ENCODE measurements at regions not wholly inside any gene's neighbourhood (a gene's known extent, or its start where the extent isn't known, plus 50 kb on each side); places are given as distances from the start of the nearest gene placed in this dataset.
"Not testable (repeated sequence)": the region's sequence is repeated elsewhere in the genome, so short reads cannot be mapped to it uniquely, and the experiment has no call there.

DNA sequence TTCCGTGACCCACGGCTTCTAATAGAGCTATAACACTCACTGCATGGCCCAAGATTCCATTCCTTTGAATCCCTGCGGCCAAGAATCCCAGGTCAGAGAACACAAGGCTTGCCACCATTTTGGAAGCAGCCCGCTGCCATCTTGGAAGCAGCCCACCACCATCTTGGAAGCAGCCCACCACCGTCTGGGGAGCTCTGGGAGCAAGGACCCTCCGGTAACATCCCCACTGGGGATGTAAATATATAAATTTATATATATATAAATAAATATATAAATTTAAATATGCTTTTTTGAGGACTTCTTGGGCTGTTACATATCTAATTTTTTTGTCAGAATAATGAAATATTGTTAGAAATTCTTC lies 122.4 kb downstream of the FAM170A start:
- TF ChIP-seq CTCF (IDR thresholded peaks at IDR 0.05) = no peak
- TF ChIP-seq EP300 (IDR thresholded peaks at IDR 0.05) = no peak
- no peak for TF ChIP-seq POLR2A (IDR thresholded peaks at IDR 0.05)
- intact Hi-C loops (cut with DNase I) = no loop called here
- H3K4me1 ChIP-seq (ENCODE audit: insufficient read depth) = no peaks in the 10 kb centered on the region
- H3K9me3 ChIP-seq = no peaks in the 10 kb centered on the region
- no peak overlapping the region for H3K27ac ChIP-seq
- H3K27me3 ChIP-seq = no peaks in the 10 kb centered on the region
- DNase-seq = no peak
- 71 to 93% (median 76%) methylated on average over 6 of the region's 6 CpGs for WGBS, 3 donors
- no peaks in the 10 kb centered on the region for H3K36me3 ChIP-seq
- H3K4me3 ChIP-seq = no peak overlapping the region

DNA sequence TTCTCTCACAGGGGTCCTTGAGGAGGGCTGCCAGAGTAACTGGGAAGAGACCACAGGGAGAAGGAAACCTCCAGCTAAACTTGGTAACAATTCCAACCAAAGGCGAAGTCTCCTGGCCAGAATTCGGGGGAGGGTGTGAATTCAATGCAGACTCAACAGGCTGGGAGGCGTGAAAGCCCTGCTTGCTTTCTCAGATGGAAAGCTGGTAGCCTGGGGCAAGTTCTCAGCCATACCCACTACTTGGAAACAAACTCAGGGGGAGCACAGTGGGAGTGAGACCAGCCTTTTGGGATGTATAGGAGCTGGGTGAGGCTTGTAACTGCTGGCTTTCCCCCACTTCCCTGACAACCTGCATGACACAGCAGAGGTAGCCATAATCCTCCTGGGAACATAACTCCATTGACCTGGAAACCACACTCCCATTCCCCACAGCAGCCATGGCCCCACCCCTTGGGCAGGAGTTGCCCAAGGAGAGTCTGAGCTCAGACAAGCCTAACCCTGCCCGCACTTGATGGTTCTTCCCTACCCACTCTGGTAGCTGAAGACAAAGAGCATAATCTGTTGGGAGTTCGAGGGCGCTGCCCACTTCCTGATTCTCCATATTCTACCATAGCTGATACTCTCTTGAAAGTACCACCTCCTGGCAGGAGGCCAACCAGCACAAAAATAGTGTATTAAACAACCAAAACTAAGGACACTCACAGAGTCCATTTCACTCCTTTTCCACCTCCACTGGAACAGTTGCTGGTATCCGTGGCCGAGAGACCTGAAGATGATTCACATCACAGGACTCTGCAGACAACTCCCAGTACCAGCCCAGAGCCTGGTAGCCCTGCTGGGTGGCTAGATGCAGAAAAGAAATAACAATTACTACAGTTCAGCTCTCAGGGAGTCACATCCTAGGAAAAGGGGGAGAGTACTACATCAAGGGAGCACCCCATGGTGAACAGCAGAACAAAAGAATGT lies 123.8 kb downstream of the FAM170A start:
- Histone ChIP-seq H3K4me3 (no peak overlapping the region), H3K27me3 (no peaks in the 10 kb centered on the region), H3K36me3 (no peaks in the 10 kb centered on the region), H3K9me3 (no peaks in the 10 kb centered on the region), H3K27ac (no peak overlapping the region), H3K4me1 (ENCODE audit: insufficient read depth) (no peaks in the 10 kb centered on the region)
- intact Hi-C loops (cut with DNase I) = no loop called here
- DNase-seq = no peak
- 89 to 95% (median 93%) methylated on average over 8 of the region's 8 CpGs for WGBS, 3 donors
- TF ChIP-seq POLR2A (IDR thresholded peaks at IDR 0.05) (no peak), EP300 (IDR thresholded peaks at IDR 0.05) (no peak), CTCF (IDR thresholded peaks at IDR 0.05) (no peak)

DNA sequence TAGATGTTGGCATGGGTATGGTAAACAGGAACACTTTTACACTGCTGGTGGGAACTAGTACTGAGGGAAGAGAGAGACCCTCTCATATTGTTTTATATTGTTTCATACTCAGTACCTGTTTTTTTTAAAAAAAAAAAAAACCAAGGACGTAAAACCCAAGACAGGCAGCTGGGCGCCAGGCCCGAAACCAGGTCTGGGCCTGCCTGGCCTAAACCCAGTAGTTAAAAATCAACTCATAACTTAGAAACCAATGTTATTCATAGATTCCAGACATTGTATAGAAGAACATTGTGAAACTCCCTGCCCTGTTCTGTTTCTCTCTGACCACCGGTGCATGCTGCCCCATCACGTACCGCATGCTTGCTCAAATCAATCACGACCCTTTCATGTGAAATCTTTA lies 125.5 kb downstream of the FAM170A start:
- H3K27ac ChIP-seq; H3K9me3 ChIP-seq; H3K27me3 ChIP-seq; intact Hi-C loops (cut with DNase I); H3K4me3 ChIP-seq; H3K36me3 ChIP-seq; DNase-seq; H3K4me1 ChIP-seq (ENCODE audit: insufficient read depth): not testable (repeated sequence)
- WGBS, 3 donors = 87 to 94% (median 93%) methylated on average over 7 of the region's 7 CpGs

DNA sequence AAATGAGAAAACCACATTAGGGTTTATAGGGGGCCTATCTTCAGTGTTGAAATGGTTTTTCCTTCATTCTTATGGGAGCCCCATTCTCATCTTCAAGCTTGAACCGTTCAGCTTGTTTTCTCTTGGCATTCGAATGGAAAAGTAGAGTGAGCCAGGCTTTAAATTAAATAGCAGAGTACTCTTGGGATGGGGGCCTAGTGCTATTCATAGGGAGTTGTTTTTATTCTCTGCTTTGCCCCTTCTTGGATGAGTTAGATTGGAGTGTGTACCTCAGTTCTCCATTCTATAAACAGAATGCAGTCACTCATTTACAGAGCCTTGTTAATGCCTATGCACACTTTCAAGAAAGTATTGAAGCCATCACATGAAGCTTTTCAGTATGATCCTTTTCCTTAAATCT lies 127.9 kb downstream of the FAM170A start:
- Histone ChIP-seq H3K27me3 (no peaks in the 10 kb centered on the region), H3K27ac (no peak overlapping the region)
- 65 to 81% (median 74%) methylated on average over 2 of the region's 2 CpGs for WGBS, 3 donors

GRCh38 chr5:119769695-119770693 lies 140.6 kb downstream of the FAM170A start:
- H3K36me3 ChIP-seq; H3K4me1 ChIP-seq (ENCODE audit: insufficient read depth); H3K27me3 ChIP-seq; H3K9me3 ChIP-seq; DNase-seq; H3K27ac ChIP-seq; H3K4me3 ChIP-seq; intact Hi-C loops (cut with DNase I): not testable (repeated sequence)
- 70 to 72% (median 71%) methylated on average over 11 of the region's 11 CpGs for WGBS, 3 donors

More for the DNA sequence above, 127.9 kb downstream of the FAM170A start:
- Histone ChIP-seq H3K4me1 (ENCODE audit: insufficient read depth) (no peaks in the 10 kb centered on the region), H3K9me3 (no peaks in the 10 kb centered on the region), H3K36me3 (no peaks in the 10 kb centered on the region), H3K4me3 (no peak overlapping the region)
- TF ChIP-seq POLR2A (IDR thresholded peaks at IDR 0.05) = no peak
- no peak for TF ChIP-seq CTCF (IDR thresholded peaks at IDR 0.05)
- TF ChIP-seq EP300 (IDR thresholded peaks at IDR 0.05) = no peak
- no peak for DNase-seq
- intact Hi-C loops (cut with DNase I) = no loop called here

- H3K9me3 ChIP-seq; H3K27ac ChIP-seq; H3K4me1 ChIP-seq (ENCODE audit: insufficient read depth); intact Hi-C loops (cut with DNase I); H3K4me3 ChIP-seq; H3K36me3 ChIP-seq; DNase-seq; H3K27me3 ChIP-seq: not testable (repeated sequence)
- 80 to 90% (median 82%) methylated on average over 15 of the region's 15 CpGs for WGBS, 3 donors
These were observed 150.8 kb downstream of the FAM170A start for GRCh38 chr5:119780145-119780544.
